Caco-2 (cell line): ENCODE measurements at regions not wholly inside any gene's neighbourhood (a gene's known extent, or its start where the extent isn't known, plus 50 kb on each side); places are given as distances from the start of the nearest gene placed in this dataset.

Experiments used
- BruUV-seq: library from RNA; stranded (reverse); fragments of 400-500 nt; replicated peaks from 2 replicates; lab custom pipeline; 2021; lab: Mats Ljungman, UMichigan
- CTCF ChIA-PET: fragments of 300-600 bp; sonication (Branson Sonifier 250); formaldehyde crosslinking; loops from one replicate; lab custom pipeline; 2022; ENCODE audit warnings: antibody characterized with exemption; lab: Charles Lee
- POLR2A ChIA-PET: fragments of 300-600 bp; sonication (Branson Sonifier 250); formaldehyde crosslinking; loops from one replicate; lab custom pipeline; 2022; ENCODE audit warnings: antibody characterized with exemption; lab: Charles Lee
- DNase-seq, 2 experiments: peaks; one replicate each; pipeline versions ENCODE4 v3.0.0 to v3.0.0-alpha.2; 2020 to 2022
- H3K27me3 ChIP-seq: replicated peaks from 2 replicates; pipeline ENCODE4 v1.6.0; 2011; ENCODE audit warnings: low read length; ENCODE audit not compliant: control insufficient read depth, insufficient read depth
- H3K36me3 ChIP-seq: 2 replicates; pipeline ENCODE4 v1.5.1; 2011; ENCODE audit warnings: low read length; ENCODE audit not compliant: control insufficient read depth, insufficient read depth
- H3K4me1 ChIP-seq: fragments of 250-450 bp; sonication (Bioruptor Pico); 2 replicates; pipeline ENCODE4 v1.5.1; 2020; ENCODE audit warnings: mild to moderate bottlenecking
- H3K4me3 ChIP-seq: 2 replicates; pipeline ENCODE4 v1.5.1; 2011; ENCODE audit warnings: low read depth, mild to moderate bottlenecking, control low read depth, low read length
- H3K9me3 ChIP-seq: fragments of 250-450 bp; sonication (Bioruptor Pico); 2 replicates; pipeline ENCODE4 v1.5.1; 2020; ENCODE audit warnings: mild to moderate bottlenecking, moderate library complexity
- H3K27ac Mint-ChIP-seq: one replicate; pipeline ENCODE4 v1.8.0; 2022; ENCODE audit warnings: mixed read lengths; ENCODE audit not compliant: unreplicated experiment
- H3K27me3 Mint-ChIP-seq: one replicate; pipeline ENCODE4 v1.8.0; 2022; ENCODE audit warnings: mixed read lengths; ENCODE audit not compliant: insufficient read depth, unreplicated experiment
- H3K36me3 Mint-ChIP-seq: one replicate; pipeline ENCODE4 v1.8.0; 2022; ENCODE audit warnings: mild to moderate bottlenecking, mixed read lengths; ENCODE audit not compliant: insufficient read depth, unreplicated experiment
- H3K4me1 Mint-ChIP-seq: one replicate; pipeline ENCODE4 v1.8.0; 2022; ENCODE audit warnings: low read depth, mixed read lengths; ENCODE audit not compliant: unreplicated experiment
- H3K4me3 Mint-ChIP-seq: one replicate; pipeline ENCODE4 v1.8.0; 2022; ENCODE audit warnings: mild to moderate bottlenecking, moderate library complexity, mixed read lengths; ENCODE audit not compliant: unreplicated experiment
- H3K9me3 Mint-ChIP-seq: one replicate; pipeline ENCODE4 v1.8.0; 2022; ENCODE audit warnings: mixed read lengths; ENCODE audit not compliant: unreplicated experiment
- intact Hi-C: fragments of 100-400 bp; cut with micrococcal nuclease; formaldehyde crosslinking; loops from one replicate; pipeline ENCODE4 v1.10.0; 2022; ENCODE audit not compliant: unreplicated experiment
- TF ChIP-seq, protein P1 (sequence below), 2 experiments: fragments of 200-600 bp in 1 of 2; IDR thresholded peaks; 1 replicate in 1 of 2; 2 replicates in 1 of 2; pipeline versions ENCODE4 v1.5.1 to v1.8.0; 2011 to 2022; ENCODE audit warnings: antibody characterized with exemption in 1 of 2, control low read depth in 1 of 2, inconsistent platforms in 1 of 2, low read depth in 1 of 2, low read length in 1 of 2, mild to moderate bottlenecking in 1 of 2, moderate library complexity in 1 of 2; ENCODE audit not compliant: insufficient read depth in 1 of 2, severe bottlenecking in 1 of 2, unreplicated experiment in 1 of 2

DNA sequence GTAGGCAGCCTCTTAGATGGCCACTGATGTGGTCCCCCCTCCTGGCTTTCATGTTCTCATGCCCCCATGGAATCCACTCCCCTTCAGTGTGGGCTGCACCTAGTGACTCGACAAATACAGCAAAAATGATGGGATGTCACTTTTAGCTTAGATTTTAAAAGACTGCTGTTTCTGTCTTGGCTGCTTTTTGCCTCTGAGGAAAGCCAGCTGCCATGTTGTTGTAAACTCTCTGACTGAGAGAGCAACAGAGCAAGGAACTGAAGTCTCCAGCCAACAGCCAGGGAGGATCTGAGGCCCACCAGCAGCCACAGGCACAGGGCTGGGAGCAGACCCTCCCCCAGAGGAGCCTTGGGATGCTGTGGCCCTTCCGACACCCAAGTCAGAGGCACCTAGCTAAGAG, 60.6 kb upstream of the MARCHF10 start:
- no peaks in the 10 kb centered on the region for H3K4me1 ChIP-seq
- Mint-ChIP-seq H3K9me3 (no peaks in the 10 kb centered on the region), H3K4me3 (no peak overlapping the region), H3K4me1 (no peaks in the 10 kb centered on the region), H3K27ac (no peak overlapping the region), H3K27me3 (peaks cover 20% of the 10 kb centered on the region), H3K36me3 (no peaks in the 10 kb centered on the region)
- ChIA-PET CTCF (no interaction called here), POLR2A (no interaction called here)
- no TSS peak for BruUV-seq
- H3K9me3 ChIP-seq: no peaks in the 10 kb centered on the region
- DNase-seq: no peak
- H3K27me3 ChIP-seq: no peaks in the 10 kb centered on the region; the same call in none of the 2 replicates
- intact Hi-C loops: no loop called here
- TF ChIP-seq, protein P1, sequence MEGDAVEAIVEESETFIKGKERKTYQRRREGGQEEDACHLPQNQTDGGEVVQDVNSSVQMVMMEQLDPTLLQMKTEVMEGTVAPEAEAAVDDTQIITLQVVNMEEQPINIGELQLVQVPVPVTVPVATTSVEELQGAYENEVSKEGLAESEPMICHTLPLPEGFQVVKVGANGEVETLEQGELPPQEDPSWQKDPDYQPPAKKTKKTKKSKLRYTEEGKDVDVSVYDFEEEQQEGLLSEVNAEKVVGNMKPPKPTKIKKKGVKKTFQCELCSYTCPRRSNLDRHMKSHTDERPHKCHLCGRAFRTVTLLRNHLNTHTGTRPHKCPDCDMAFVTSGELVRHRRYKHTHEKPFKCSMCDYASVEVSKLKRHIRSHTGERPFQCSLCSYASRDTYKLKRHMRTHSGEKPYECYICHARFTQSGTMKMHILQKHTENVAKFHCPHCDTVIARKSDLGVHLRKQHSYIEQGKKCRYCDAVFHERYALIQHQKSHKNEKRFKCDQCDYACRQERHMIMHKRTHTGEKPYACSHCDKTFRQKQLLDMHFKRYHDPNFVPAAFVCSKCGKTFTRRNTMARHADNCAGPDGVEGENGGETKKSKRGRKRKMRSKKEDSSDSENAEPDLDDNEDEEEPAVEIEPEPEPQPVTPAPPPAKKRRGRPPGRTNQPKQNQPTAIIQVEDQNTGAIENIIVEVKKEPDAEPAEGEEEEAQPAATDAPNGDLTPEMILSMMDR (IDR thresholded peaks at IDR 0.05; ENCODE audit: insufficient read depth in 1 of 2, low read depth in 1 of 2, low read length in 1 of 2, severe bottlenecking in 1 of 2, unreplicated experiment in 1 of 2): no peak
- H3K36me3 ChIP-seq: no peaks in the 10 kb centered on the region
- no peak overlapping the region for H3K4me3 ChIP-seq

DNA sequence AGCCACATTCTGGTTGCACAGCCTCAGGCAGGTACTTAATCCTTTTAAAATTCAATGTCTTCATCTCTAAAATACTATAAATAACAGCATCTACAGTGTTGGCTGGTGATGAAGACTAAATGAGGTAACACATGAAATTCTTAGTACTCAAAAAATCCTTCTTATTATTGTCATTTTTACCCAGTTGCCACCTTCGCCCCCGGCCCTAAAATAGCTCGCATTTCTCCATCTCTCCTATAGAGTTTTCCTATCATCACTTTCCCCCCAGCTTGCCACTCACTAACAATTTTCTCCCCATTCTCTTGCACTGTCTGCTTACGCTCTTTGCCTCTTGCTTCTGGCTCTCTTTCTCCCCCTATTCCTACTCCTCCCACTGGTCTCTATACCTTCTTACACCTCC, 59.9 kb upstream of the MARCHF10 start:
- no peak overlapping the region for H3K27ac Mint-ChIP-seq
- H3K4me1 Mint-ChIP-seq: no peaks in the 10 kb centered on the region
- peaks cover 19% of the 10 kb centered on the region for H3K27me3 Mint-ChIP-seq
- Histone ChIP-seq H3K4me1 (no peaks in the 10 kb centered on the region), H3K36me3 (no peaks in the 10 kb centered on the region), H3K27me3 (no peaks in the 10 kb centered on the region; the same call in none of the 2 replicates), H3K9me3 (no peaks in the 10 kb centered on the region), H3K4me3 (no peak overlapping the region)
- CTCF ChIA-PET: no interaction called here
- no peak overlapping the region for H3K4me3 Mint-ChIP-seq
- intact Hi-C loops: no loop called here
- H3K9me3 Mint-ChIP-seq: no peaks in the 10 kb centered on the region
- POLR2A ChIA-PET: no interaction called here
- BruUV-seq: no TSS peak
- no peaks in the 10 kb centered on the region for H3K36me3 Mint-ChIP-seq
- TF ChIP-seq, protein P1 (IDR thresholded peaks at IDR 0.05; ENCODE audit: insufficient read depth in 1 of 2, low read depth in 1 of 2, low read length in 1 of 2, severe bottlenecking in 1 of 2, unreplicated experiment in 1 of 2): no peak
- no peak for DNase-seq

DNA sequence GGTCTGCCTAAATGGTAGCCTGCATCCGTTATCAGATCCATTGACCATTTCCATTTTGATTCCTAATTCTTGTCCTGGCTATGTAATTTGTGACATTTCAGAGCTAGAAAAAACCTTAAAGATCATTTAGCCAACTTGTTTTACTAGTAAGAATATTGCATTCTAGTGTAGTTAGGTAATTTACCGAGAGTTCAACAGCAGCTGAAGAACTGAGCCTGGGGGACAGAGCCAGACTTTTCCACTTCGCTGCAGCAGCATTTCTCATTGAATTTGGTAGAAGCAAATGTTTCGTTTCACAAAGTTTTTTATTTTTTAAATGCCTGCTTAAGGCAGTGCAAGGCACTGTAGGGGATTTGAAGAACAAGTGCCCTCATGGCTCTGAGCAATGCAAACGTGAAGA, 59.2 kb upstream of the MARCHF10 start:
- Mint-ChIP-seq H3K27me3 (peaks cover 19% of the 10 kb centered on the region), H3K36me3 (no peaks in the 10 kb centered on the region), H3K4me3 (no peak overlapping the region), H3K9me3 (no peaks in the 10 kb centered on the region), H3K27ac (no peak overlapping the region), H3K4me1 (no peaks in the 10 kb centered on the region)
- intact Hi-C loops: no loop called here
- TF ChIP-seq, protein P1 (IDR thresholded peaks at IDR 0.05; ENCODE audit: insufficient read depth in 1 of 2, low read depth in 1 of 2, low read length in 1 of 2, severe bottlenecking in 1 of 2, unreplicated experiment in 1 of 2): no peak
- Histone ChIP-seq H3K9me3 (no peaks in the 10 kb centered on the region), H3K36me3 (no peaks in the 10 kb centered on the region), H3K4me1 (no peaks in the 10 kb centered on the region), H3K4me3 (no peak overlapping the region), H3K27me3 (no peaks in the 10 kb centered on the region; the same call in none of the 2 replicates)
- no peak for DNase-seq
- POLR2A ChIA-PET: no interaction called here
- CTCF ChIA-PET: no interaction called here
- no TSS peak for BruUV-seq
